COLO668 (cell line): ENCODE measurements at regions not wholly inside any gene's neighbourhood (a gene's known extent, or its start where the extent isn't known, plus 50 kb on each side); places are given as distances from the start of the nearest gene placed in this dataset.

Experiments used
- DNase-seq: peaks from one replicate; lab custom pipeline; 2025; ENCODE audit not compliant: unreplicated experiment; lab: John Stamatoyannopoulos, UW

DNA sequence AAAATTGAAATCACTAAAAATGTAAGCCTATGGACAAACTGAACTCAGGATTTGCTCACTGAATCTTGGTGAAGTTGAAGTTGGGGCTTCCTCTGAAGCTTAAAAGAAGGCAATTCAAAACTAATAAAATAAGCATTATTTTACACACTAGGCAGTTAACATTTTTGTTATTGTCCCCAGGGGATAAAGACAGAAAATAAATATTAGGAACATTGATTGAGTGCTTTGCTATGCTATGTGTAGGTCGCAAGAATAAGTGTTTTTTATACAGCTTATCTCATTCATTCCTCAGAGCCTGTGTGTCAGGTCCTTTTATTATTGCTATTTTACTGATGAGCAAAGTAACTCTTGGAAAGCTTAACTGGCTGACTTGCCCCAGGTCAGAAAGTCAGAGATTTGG, 82.2 kb downstream of the ZNF608 start:
- no peak for DNase-seq

DNA sequence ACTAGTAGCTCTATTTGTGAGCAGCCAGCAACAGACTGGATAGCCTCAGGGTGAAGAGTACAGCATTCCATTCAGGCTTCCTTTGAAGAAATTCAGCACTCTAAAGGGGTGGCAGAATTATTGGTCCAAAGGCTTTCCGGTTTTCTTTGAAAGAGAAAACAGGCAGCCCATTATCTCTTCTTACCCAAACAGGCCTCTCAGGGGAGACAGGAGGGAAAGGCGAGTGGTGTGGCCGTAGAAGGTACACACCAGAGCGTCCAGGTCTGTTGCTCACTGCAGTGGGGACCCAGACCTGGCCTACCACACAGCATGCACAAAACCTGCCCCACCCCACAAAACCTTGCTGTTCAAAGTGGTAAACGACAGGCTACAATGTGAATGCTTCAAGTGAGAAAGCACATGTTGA, 83.3 kb downstream of the ZNF608 start:
- no peak for DNase-seq

DNA sequence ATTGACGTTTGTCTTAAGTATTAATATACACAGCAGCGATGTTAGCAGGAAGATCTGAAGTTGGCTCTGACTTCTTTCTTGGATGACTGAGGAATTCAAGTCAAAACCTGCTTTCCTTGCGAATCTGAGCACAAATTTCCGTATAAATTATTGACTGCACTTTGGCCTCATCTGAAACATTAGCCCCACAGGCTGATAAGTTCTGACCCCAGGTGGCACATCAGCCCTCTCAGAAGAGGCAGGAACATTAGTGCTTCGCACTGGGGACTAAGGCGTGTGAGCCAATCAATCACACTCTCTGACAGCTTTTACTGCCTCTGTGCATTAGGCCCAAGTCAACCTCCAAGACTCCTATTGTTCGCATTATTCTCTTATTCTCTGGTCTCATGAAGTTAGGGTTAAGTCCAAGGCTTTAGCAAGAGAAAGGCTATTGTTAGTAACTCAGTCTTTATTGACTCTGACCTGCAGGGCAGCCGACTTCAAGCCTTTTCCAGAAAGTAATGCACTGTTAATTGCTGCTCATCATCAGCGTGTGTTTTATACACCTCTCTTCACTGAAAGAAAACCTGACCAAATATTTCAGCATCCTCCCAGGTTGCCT, 84.2 kb downstream of the ZNF608 start:
- DNase-seq: peak; percentile 66

GRCh38 chr5:124661317-124662141, 84.9 kb downstream of the ZNF608 start:
- DNase-seq: peak; percentile 61

- no peak for DNase-seq
Observed at GRCh38 chr5:124660229-124661093, 86.0 kb downstream of the ZNF608 start.

- peak; percentile 48 for DNase-seq
Observed at GRCh38 chr5:124659798-124660197, 86.6 kb downstream of the ZNF608 start.

GRCh38 chr5:124658867-124659557, 87.4 kb downstream of the ZNF608 start:
- DNase-seq: no peak

GRCh38 chr5:124655921-124656511, 90.4 kb downstream of the ZNF608 start:
- peak; percentile 62 for DNase-seq

- DNase-seq: peak; percentile 37
Observed at GRCh38 chr5:124655251-124655917, 91.1 kb downstream of the ZNF608 start.

GRCh38 chr5:124654418-124654817, 92.0 kb downstream of the ZNF608 start:
- DNase-seq: peak; percentile 10

DNA sequence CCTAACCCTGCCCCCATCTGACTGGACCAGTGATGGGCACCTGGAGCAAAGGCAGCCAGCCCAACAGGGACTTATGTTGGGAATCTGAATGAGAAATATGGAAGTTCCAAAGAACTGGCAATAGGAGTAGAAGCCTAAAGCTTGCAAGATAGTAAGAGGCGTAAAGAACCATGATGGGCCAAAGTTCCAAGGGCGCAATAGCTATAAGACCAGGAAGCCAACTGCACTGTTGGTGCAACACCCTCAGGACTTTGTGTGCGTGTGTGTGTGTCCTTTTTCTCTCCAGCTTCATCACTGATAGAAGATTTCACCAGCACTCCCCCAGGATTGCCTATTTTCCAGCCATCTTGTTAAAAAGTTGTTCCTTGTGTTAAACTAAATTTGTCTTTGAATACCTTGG, 92.8 kb downstream of the ZNF608 start:
- DNase-seq: no peak

- DNase-seq: no peak
Observed at GRCh38 chr5:124652892-124653441, 93.5 kb downstream of the ZNF608 start.

DNA sequence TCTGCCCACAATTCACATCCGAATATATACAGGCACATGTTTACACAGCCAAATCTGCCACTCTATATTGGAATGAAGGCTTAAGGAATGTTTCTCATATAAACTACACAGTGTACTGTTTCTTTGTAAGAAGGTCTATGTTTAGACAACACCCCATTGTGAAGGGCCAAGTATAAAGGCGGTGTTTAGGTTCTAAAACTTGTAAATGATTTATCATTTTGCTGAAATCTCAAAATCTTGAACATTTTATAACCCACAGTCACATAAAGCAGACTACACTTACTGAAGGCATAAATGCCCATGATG, 94.0 kb downstream of the ZNF608 start:
- DNase-seq: no peak

DNA sequence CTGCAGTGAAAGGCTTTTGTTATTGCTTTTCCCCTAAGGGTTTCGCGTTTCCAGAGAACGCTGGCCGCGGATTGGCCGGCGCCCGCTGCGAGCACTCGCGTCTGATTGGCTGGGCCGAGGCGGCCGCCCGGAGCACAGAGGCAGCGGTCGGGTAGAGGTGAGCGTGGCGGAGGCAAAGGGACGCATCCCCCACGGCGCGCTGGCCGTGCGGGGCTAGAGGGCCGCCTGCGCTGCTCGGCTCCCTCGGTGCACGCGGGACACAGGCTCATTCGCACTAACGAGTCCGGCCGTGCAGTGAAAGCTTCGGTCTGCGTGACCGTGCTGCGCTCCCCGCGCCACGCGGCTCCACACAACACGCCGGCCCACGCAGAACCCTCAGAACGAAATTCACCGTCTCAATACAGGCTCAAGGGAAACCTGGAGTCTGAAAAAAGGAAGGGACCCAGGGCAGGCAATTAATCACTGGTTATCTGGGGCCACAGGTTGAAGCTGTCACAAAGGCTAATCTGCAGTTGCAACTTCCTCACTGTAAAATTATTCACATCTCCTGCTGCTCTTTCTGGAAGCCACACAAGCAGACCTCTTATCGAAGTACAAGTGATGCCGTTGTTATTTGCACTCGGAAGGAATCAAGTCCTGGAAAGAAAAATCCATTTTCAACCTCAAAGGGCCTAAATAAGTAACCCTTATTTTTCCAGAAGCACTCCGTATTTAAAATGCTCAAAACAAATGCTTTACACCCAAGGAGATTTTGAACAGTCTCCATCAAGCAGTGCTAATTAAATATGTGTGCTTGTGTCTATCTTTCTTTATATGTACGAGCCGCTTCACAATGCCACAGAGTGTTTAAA, 94.6 kb downstream of the ZNF608 start:
- peak; percentile 82 for DNase-seq

- DNase-seq: no peak
Observed at GRCh38 chr5:124650951-124651662, 95.3 kb downstream of the ZNF608 start.

- no peak for DNase-seq
Observed at GRCh38 chr5:124650147-124650561, 96.3 kb downstream of the ZNF608 start.

DNA sequence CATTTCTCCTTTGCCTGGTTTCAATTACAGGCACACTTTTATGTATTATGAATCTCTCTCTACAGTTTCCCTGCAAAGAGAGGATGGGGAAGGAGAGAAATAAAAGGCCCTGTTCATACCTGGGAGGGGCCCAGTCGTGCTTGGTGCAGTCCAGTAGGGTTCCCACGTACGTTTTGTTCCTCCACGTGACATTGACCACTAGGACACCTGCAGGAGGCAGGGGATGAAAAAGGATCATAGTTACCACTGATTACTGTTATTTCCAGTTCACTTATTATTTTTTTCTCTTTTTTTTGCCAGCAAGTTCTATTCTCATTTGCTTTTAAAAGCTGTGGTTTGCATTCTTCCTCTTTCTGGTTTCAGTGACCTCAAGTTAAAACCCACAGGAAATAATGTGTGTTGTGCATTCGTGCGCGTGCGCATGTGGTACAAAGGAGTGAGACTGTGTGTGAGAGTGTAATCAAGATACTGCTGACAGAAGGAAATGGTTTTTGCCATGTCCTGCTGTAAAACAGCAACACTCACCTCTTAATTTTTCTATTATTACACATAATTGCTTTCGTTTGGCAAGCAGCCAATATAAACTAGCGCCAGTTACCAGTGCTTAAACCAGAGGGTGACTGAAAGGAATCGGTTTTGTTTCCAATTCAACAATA, 96.8 kb downstream of the ZNF608 start:
- peak; percentile 69 for DNase-seq

DNA sequence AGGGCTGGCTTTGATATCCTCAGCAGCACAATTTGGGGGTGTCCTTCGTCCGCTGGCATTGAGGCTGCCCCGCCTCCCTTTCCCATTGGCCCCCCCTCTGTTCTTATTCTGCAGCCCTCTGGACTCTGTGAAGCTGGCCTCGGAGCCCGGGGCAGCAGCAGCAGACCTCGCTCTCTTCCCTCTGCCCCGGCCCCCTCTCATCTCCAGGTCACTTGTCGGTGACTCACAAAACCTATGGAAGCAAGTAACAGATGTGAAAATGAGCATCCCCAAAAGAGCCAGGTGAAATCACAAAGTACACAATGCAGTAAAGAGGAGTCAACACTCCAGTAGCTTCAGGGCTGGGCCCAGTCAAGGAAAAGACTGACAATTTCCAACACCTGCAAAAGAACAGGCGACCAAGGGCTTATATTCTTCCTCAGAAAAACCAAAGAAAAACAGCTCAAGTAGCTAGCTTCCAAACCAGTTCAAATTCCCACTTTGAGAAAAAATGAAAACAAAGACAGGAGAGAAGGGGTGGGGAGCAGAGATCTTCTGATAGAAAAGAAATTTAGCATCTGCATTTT, 97.5 kb downstream of the ZNF608 start:
- peak; percentile 60 for DNase-seq
